Osteoblast (primary cell): ENCODE measurements at regions not wholly inside any gene's neighbourhood (a gene's known extent, or its start where the extent isn't known, plus 50 kb on each side); places are given as distances from the start of the nearest gene placed in this dataset.

ENCODE experiments used
- DNase-seq: peaks from one replicate; pipeline ENCODE4 v3.0.0; 2011; ENCODE audit warnings: low spot score, mixed read lengths; ENCODE audit not compliant: insufficient read length; ENCODE audit errors: missing footprints
- H2AFZ ChIP-seq: 2 replicates; pipeline ENCODE4 v1.6.0; 2011; ENCODE audit warnings: mild to moderate bottlenecking, low read length
- H3K27ac ChIP-seq: 2 replicates; pipeline ENCODE4 v1.5.1; 2011; ENCODE audit warnings: mild to moderate bottlenecking, low read depth, low read length, moderate library complexity
- H3K27me3 ChIP-seq: 2 replicates; pipeline ENCODE4 v1.6.0; 2012; ENCODE audit warnings: mild to moderate bottlenecking, control low read depth, inconsistent platforms, low read length, moderate library complexity; ENCODE audit not compliant: insufficient read depth
- H3K36me3 ChIP-seq: 2 replicates; pipeline ENCODE4 v1.5.1; 2011; ENCODE audit warnings: mild to moderate bottlenecking, low read length, control low read depth, moderate library complexity; ENCODE audit not compliant: insufficient read depth
- H3K4me1 ChIP-seq: 2 replicates; pipeline ENCODE4 v1.5.1; 2011; ENCODE audit warnings: mild to moderate bottlenecking, low read length, control low read depth, moderate library complexity; ENCODE audit not compliant: insufficient read depth
- H3K4me2 ChIP-seq: 2 replicates; pipeline ENCODE4 v1.6.0; 2011; ENCODE audit warnings: mild to moderate bottlenecking, low read length; ENCODE audit not compliant: insufficient read depth
- H3K4me3 ChIP-seq: fragments of 200-600 bp; sonication (generic); 3 replicates; pipeline ENCODE4 v1.5.1; 2012; ENCODE audit warnings: mild to moderate bottlenecking, low read length, inconsistent platforms; ENCODE audit not compliant: insufficient read depth
- H3K79me2 ChIP-seq: 2 replicates; pipeline ENCODE4 v1.6.0; 2012; ENCODE audit warnings: mild to moderate bottlenecking, low read length, control low read depth, inconsistent platforms; ENCODE audit not compliant: insufficient read depth
- H3K9me3 ChIP-seq: 2 replicates; pipeline ENCODE4 v1.5.1; 2011; ENCODE audit warnings: low read depth, low read length, control low read depth
- H4K20me1 ChIP-seq: 2 replicates; pipeline ENCODE4 v1.6.0; 2012; ENCODE audit warnings: mild to moderate bottlenecking, low read length, control low read depth; ENCODE audit not compliant: insufficient read depth
- TF ChIP-seq, protein P1 (sequence below): IDR thresholded peaks from 2 replicates; pipeline ENCODE4 v1.5.1; 2011; ENCODE audit warnings: mild to moderate bottlenecking, low read depth, low read length, moderate library complexity; ENCODE audit errors: extremely low read depth

DNA sequence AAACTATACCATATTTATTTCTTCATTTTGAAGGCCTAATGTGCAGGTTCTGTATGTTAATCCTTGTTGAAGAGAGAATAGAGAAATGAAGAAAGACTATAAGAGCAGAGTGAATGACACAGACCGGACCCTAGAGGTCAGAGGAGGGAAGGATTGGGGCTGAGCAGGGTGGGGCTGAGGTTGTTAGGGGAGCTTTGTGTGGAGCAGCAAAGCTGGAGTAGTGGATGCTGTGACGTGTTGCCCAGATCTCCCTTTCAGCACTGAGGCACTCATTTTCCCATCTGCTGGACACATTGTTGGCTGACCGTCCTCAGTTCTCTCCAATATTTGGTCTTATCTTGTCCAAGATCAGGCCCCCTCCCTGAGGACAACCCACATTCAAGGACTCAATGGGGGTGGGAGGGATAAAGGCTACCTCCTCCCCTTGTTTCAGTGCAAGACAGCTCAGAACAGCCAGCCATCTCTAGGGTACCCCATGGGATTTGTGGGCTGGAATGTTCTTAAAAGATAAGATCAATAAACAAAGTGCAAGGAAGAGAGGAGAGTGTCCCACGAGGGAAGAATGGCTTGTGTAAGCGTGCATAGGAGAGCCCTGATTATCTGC lies 143.6 kb downstream of the TDRD15 start:
- Histone ChIP-seq H3K4me1 (no peaks in the 10 kb centered on the region), H3K9me3 (no peaks in the 10 kb centered on the region), H3K79me2 (no peaks in the 10 kb centered on the region), H3K27me3 (no peaks in the 10 kb centered on the region), H3K27ac (no peak overlapping the region), H3K4me2 (no peak overlapping the region), H2AFZ (no peak overlapping the region), H3K4me3 (no peak overlapping the region), H3K36me3 (no peaks in the 10 kb centered on the region), H4K20me1 (no peaks in the 10 kb centered on the region)
- DNase-seq, result no peak
- TF ChIP-seq, protein P1, sequence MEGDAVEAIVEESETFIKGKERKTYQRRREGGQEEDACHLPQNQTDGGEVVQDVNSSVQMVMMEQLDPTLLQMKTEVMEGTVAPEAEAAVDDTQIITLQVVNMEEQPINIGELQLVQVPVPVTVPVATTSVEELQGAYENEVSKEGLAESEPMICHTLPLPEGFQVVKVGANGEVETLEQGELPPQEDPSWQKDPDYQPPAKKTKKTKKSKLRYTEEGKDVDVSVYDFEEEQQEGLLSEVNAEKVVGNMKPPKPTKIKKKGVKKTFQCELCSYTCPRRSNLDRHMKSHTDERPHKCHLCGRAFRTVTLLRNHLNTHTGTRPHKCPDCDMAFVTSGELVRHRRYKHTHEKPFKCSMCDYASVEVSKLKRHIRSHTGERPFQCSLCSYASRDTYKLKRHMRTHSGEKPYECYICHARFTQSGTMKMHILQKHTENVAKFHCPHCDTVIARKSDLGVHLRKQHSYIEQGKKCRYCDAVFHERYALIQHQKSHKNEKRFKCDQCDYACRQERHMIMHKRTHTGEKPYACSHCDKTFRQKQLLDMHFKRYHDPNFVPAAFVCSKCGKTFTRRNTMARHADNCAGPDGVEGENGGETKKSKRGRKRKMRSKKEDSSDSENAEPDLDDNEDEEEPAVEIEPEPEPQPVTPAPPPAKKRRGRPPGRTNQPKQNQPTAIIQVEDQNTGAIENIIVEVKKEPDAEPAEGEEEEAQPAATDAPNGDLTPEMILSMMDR, result no peak

DNA sequence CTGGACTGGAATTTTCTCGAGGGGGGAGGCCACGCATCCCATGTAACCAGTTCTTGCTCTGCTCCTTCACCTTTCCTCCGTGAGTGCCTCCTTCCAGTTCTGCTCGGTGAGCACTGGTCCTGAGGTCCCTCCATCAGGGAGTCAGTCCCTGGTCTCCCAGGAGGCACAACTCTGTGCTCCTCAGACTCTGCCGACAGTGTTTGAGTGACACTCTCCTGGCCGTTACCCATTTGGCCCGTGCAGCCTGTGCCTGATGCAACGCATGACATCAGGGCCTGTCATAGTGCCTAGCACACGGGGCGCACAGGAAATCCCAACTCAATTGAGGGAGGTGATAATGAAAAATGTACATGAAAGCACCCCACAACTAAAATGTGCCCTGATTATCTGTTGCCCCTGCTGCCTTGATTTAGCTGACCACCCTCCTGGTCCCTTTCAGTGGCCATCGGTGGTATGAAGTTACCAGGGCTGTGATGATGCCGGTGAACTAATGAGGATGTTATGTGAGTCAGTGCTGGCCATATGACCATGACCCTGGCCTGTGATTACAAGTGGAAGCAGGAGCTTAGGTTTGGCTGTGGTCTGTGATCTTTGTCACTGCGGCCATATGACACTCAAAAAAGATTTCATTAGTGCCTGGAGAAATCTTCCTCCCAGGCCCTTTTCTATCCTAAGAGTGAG lies 144.6 kb downstream of the TDRD15 start:
- no peak for DNase-seq
- no peak overlapping the region for H3K4me2 ChIP-seq
- no peaks in the 10 kb centered on the region for H3K36me3 ChIP-seq

DNA sequence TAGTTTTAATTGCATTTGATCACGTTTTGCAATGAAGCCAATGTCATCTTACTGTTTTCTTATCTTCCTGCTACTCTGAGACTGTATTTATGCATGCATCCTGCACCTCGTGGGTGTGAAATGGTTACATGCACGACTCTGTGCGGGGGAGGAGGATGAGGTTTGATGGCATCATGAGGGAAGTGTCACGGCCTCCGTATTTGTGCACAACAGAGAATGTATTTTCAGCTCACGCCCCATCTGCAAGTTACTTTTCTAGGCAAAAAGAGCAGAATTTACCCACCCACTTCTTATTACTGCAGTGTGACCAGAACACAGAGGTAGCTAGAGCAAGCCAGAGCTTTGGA lies 145.1 kb downstream of the TDRD15 start:
- no peak overlapping the region for H3K4me2 ChIP-seq
- no peaks in the 10 kb centered on the region for H4K20me1 ChIP-seq
- DNase-seq, result no peak
- H3K27me3 ChIP-seq, result no peaks in the 10 kb centered on the region
- no peak overlapping the region for H3K27ac ChIP-seq
- H2AFZ ChIP-seq, result no peak overlapping the region
- H3K9me3 ChIP-seq, result no peaks in the 10 kb centered on the region
- H3K4me1 ChIP-seq, result no peaks in the 10 kb centered on the region
- no peak overlapping the region for H3K4me3 ChIP-seq
- no peaks in the 10 kb centered on the region for H3K36me3 ChIP-seq
- TF ChIP-seq, protein P1, result no peak
- no peaks in the 10 kb centered on the region for H3K79me2 ChIP-seq

More for the DNA sequence above, 144.6 kb downstream of the TDRD15 start:
- Histone ChIP-seq H3K4me1 (no peaks in the 10 kb centered on the region), H3K27ac (no peak overlapping the region), H3K4me3 (no peak overlapping the region), H3K9me3 (no peaks in the 10 kb centered on the region), H4K20me1 (no peaks in the 10 kb centered on the region), H3K79me2 (no peaks in the 10 kb centered on the region), H2AFZ (no peak overlapping the region), H3K27me3 (no peaks in the 10 kb centered on the region)
- TF ChIP-seq, protein P1, result no peak

DNA sequence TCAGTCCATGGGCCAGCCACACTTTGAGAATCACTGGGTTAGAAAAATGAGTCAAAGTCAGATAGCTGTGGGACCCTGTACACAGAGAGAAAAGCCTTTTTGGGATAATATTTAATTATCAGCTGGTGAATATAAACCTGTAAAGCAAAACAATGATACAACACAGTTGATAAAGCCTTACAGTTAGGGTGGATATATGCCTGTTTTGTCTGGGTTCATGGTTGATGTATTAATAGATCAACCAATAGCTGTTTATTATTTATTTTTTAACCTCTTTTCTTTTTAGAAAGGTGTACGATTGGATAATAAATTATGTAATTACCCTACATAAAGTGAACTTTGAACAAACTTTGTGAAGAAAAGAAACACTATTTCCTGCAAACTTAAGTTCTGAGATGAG lies 145.6 kb downstream of the TDRD15 start:
- Histone ChIP-seq H2AFZ (no peak overlapping the region), H3K9me3 (no peaks in the 10 kb centered on the region), H3K79me2 (no peaks in the 10 kb centered on the region), H3K4me3 (no peak overlapping the region), H3K27ac (no peak overlapping the region), H3K4me2 (no peak overlapping the region), H3K4me1 (no peaks in the 10 kb centered on the region), H3K27me3 (no peaks in the 10 kb centered on the region), H3K36me3 (no peaks in the 10 kb centered on the region), H4K20me1 (no peaks in the 10 kb centered on the region)
- TF ChIP-seq, protein P1, result no peak
- no peak for DNase-seq
